ENCODE measurements at regions not wholly inside any gene's neighbourhood (a gene's known extent, or its start where the extent isn't known, plus 50 kb on each side); places are given as distances from the start of the nearest gene placed in this dataset.

- H2AK5ac ChIP-seq (ENCODE audit: low read depth, low read length): peak overlapping the region; percentile 60
- WGBS, 2 donors (ENCODE audit: extremely low coverage in 2 of 2, insufficient read length in 2 of 2, insufficient replicate concordance in 1 of 2): no CpG with 5 or more reads among the region's 13 CpGs
- peak overlapping the region; percentile 90 for H3K18ac ChIP-seq (ENCODE audit: low read length)
- H3K27me3 ChIP-seq (ENCODE audit: control insufficient read depth in 3 of 3, insufficient read depth in 3 of 3, low read depth in 1 of 3, low read length in 3 of 3): no peaks in the 10 kb centered on the region
- peak overlapping the region; percentile 95 for H2BK5ac ChIP-seq (ENCODE audit: low read length)
- peaks cover 18% of the 10 kb centered on the region for H3K79me1 ChIP-seq (ENCODE audit: low read depth, low read length)
- H2BK15ac ChIP-seq (ENCODE audit: low read length): peak overlapping the region; percentile 69
- H3K9me3 ChIP-seq (replicated peaks in 1 of 2; ENCODE audit: control insufficient read depth in 2 of 2, insufficient read depth in 1 of 2, low read depth in 1 of 2, low read length in 2 of 2): no peaks in the 10 kb centered on the region
- H2AFZ ChIP-seq (ENCODE audit: low read length): no peak overlapping the region
- H3K36me3 ChIP-seq (replicated peaks in 1 of 2; ENCODE audit: control insufficient read depth in 2 of 2, insufficient read depth in 2 of 2, low read length in 2 of 2): peaks cover 7 to 28% of the 10 kb centered on the region in 2 donors
- no peak for DNase-seq (ENCODE audit: low spot score)
- H3K27ac ChIP-seq (replicated peaks; ENCODE audit: low read length): peak overlapping the region; percentile 98
- H4K91ac ChIP-seq (ENCODE audit: low read depth, low read length, poor library complexity): no peak overlapping the region
- no peak overlapping the region for H3K9ac ChIP-seq (ENCODE audit: low read depth, low read length, poor library complexity)
- H3K4me2 ChIP-seq (ENCODE audit: insufficient read depth, low read length, poor library complexity, severe bottlenecking): peak overlapping the region; percentile 42
- H3K14ac ChIP-seq (ENCODE audit: low read length): no peak overlapping the region
- no peak overlapping the region for H4K8ac ChIP-seq (ENCODE audit: low read depth, low read length)
- no peak overlapping the region for H2BK12ac ChIP-seq (ENCODE audit: low read length)
- H3K23ac ChIP-seq (ENCODE audit: low read depth, low read length, poor library complexity): no peak overlapping the region
- peak overlapping the region; percentile 89 for H2BK120ac ChIP-seq (ENCODE audit: low read depth, low read length)
- peaks cover 41 to 43% of the 10 kb centered on the region in 2 donors for H3K4me1 ChIP-seq (ENCODE audit: control insufficient read depth in 2 of 2, insufficient read depth in 1 of 2, low read depth in 1 of 2, low read length in 2 of 2)
- peak overlapping the region in 1 of 2 donors; percentile 51 for H3K4me3 ChIP-seq (ENCODE audit: low read length in 2 of 2)
- H3K4ac ChIP-seq (ENCODE audit: low read length): no peak overlapping the region
Measured at GRCh38 chr17:77465358-77466041, 324.7 kb downstream of the SEC14L1 start.

GRCh38 chr17:77466140-77466539, 325.4 kb downstream of the SEC14L1 start:
- DNase-seq (ENCODE audit: low spot score): no peak
- Histone ChIP-seq H3K23ac (ENCODE audit: low read depth, low read length, poor library complexity) (no peak overlapping the region), H3K79me1 (ENCODE audit: low read depth, low read length) (peaks cover 18% of the 10 kb centered on the region), H2BK120ac (ENCODE audit: low read depth, low read length) (peak overlapping the region; percentile 89), H3K4ac (ENCODE audit: low read length) (no peak overlapping the region), H2BK15ac (ENCODE audit: low read length) (peak overlapping the region; percentile 69), H2AK5ac (ENCODE audit: low read depth, low read length) (peak overlapping the region; percentile 89), H3K18ac (ENCODE audit: low read length) (peak overlapping the region; percentile 98), H2AFZ (ENCODE audit: low read length) (peak overlapping the region; percentile 63), H3K27me3 (ENCODE audit: control insufficient read depth in 3 of 3, insufficient read depth in 3 of 3, low read depth in 1 of 3, low read length in 3 of 3) (no peaks in the 10 kb centered on the region), H4K91ac (ENCODE audit: low read depth, low read length, poor library complexity) (no peak overlapping the region), H3K4me1 (ENCODE audit: control insufficient read depth in 2 of 2, insufficient read depth in 1 of 2, low read depth in 1 of 2, low read length in 2 of 2) (peaks cover 45 to 49% of the 10 kb centered on the region in 2 donors), H3K4me2 (ENCODE audit: insufficient read depth, low read length, poor library complexity, severe bottlenecking) (peak overlapping the region; percentile 67), H3K9me3 (replicated peaks in 1 of 2; ENCODE audit: control insufficient read depth in 2 of 2, insufficient read depth in 1 of 2, low read depth in 1 of 2, low read length in 2 of 2) (no peaks in the 10 kb centered on the region), H3K36me3 (replicated peaks in 1 of 2; ENCODE audit: control insufficient read depth in 2 of 2, insufficient read depth in 2 of 2, low read length in 2 of 2) (peaks cover 7 to 28% of the 10 kb centered on the region in 2 donors), H3K27ac (replicated peaks; ENCODE audit: low read length) (peak overlapping the region; percentile 98), H2BK12ac (ENCODE audit: low read length) (no peak overlapping the region), H3K4me3 (ENCODE audit: low read length in 2 of 2) (peak overlapping the region; percentile 51 to 75), H3K9ac (ENCODE audit: low read depth, low read length, poor library complexity) (peak overlapping the region; percentile 83), H2BK5ac (ENCODE audit: low read length) (peak overlapping the region; percentile 95), H4K8ac (ENCODE audit: low read depth, low read length) (no peak overlapping the region), H3K14ac (ENCODE audit: low read length) (no peak overlapping the region)
- WGBS, 2 donors (ENCODE audit: extremely low coverage in 2 of 2, insufficient read length in 2 of 2, insufficient replicate concordance in 1 of 2): no CpG with 5 or more reads among the region's 13 CpGs

GRCh38 chr17:77466596-77467223, 325.9 kb downstream of the SEC14L1 start:
- H3K23ac ChIP-seq (ENCODE audit: low read depth, low read length, poor library complexity): no peak overlapping the region
- peaks cover 47 to 49% of the 10 kb centered on the region in 2 donors for H3K4me1 ChIP-seq (ENCODE audit: control insufficient read depth in 2 of 2, insufficient read depth in 1 of 2, low read depth in 1 of 2, low read length in 2 of 2)
- H3K4me3 ChIP-seq (ENCODE audit: low read length in 2 of 2): peak overlapping the region; percentile 51 to 75
- H2AK5ac ChIP-seq (ENCODE audit: low read depth, low read length): peak overlapping the region; percentile 89
- DNase-seq (ENCODE audit: low spot score): no peak
- peak overlapping the region; percentile 63 for H2AFZ ChIP-seq (ENCODE audit: low read length)
- peak overlapping the region; percentile 68 for H2BK12ac ChIP-seq (ENCODE audit: low read length)
- H4K8ac ChIP-seq (ENCODE audit: low read depth, low read length): peak overlapping the region; percentile 74
- H3K9me3 ChIP-seq (replicated peaks in 1 of 2; ENCODE audit: control insufficient read depth in 2 of 2, insufficient read depth in 1 of 2, low read depth in 1 of 2, low read length in 2 of 2): no peaks in the 10 kb centered on the region
- peak overlapping the region; percentile 95 for H2BK5ac ChIP-seq (ENCODE audit: low read length)
- peaks cover 18% of the 10 kb centered on the region for H3K79me1 ChIP-seq (ENCODE audit: low read depth, low read length)
- peak overlapping the region; percentile 11 for H2BK15ac ChIP-seq (ENCODE audit: low read length)
- H3K18ac ChIP-seq (ENCODE audit: low read length): peak overlapping the region; percentile 98
- peak overlapping the region; percentile 65 for H3K14ac ChIP-seq (ENCODE audit: low read length)
- H3K36me3 ChIP-seq (replicated peaks in 1 of 2; ENCODE audit: control insufficient read depth in 2 of 2, insufficient read depth in 2 of 2, low read length in 2 of 2): peaks cover 7 to 28% of the 10 kb centered on the region in 2 donors
- H3K27ac ChIP-seq (replicated peaks; ENCODE audit: low read length): peak overlapping the region; percentile 98
- no peaks in the 10 kb centered on the region for H3K27me3 ChIP-seq (ENCODE audit: control insufficient read depth in 3 of 3, insufficient read depth in 3 of 3, low read depth in 1 of 3, low read length in 3 of 3)
- peak overlapping the region; percentile 73 for H4K91ac ChIP-seq (ENCODE audit: low read depth, low read length, poor library complexity)
- peak overlapping the region; percentile 67 for H3K4me2 ChIP-seq (ENCODE audit: insufficient read depth, low read length, poor library complexity, severe bottlenecking)
- peak overlapping the region; percentile 13 for H3K4ac ChIP-seq (ENCODE audit: low read length)
- H3K9ac ChIP-seq (ENCODE audit: low read depth, low read length, poor library complexity): peak overlapping the region; percentile 83
- no CpG with 5 or more reads among the region's 24 CpGs for WGBS, 2 donors (ENCODE audit: extremely low coverage in 2 of 2, insufficient read length in 2 of 2, insufficient replicate concordance in 1 of 2)
- H2BK120ac ChIP-seq (ENCODE audit: low read depth, low read length): no peak overlapping the region

- Histone ChIP-seq H3K14ac (ENCODE audit: low read length) (no peak overlapping the region), H3K27ac (replicated peaks; ENCODE audit: low read length) (peak overlapping the region; percentile 34), H3K27me3 (ENCODE audit: control insufficient read depth in 3 of 3, insufficient read depth in 3 of 3, low read depth in 1 of 3, low read length in 3 of 3) (no peaks in the 10 kb centered on the region), H3K4ac (ENCODE audit: low read length) (peak overlapping the region; percentile 71), H2BK15ac (ENCODE audit: low read length) (no peak overlapping the region), H2BK120ac (ENCODE audit: low read depth, low read length) (no peak overlapping the region), H2BK12ac (ENCODE audit: low read length) (no peak overlapping the region), H3K18ac (ENCODE audit: low read length) (peak overlapping the region; percentile 98), H3K9ac (ENCODE audit: low read depth, low read length, poor library complexity) (no peak overlapping the region), H3K4me3 (ENCODE audit: low read length in 2 of 2) (no peak overlapping the region), H3K4me1 (ENCODE audit: control insufficient read depth in 2 of 2, insufficient read depth in 1 of 2, low read depth in 1 of 2, low read length in 2 of 2) (peaks cover 50 to 52% of the 10 kb centered on the region in 2 donors), H4K8ac (ENCODE audit: low read depth, low read length) (no peak overlapping the region), H3K4me2 (ENCODE audit: insufficient read depth, low read length, poor library complexity, severe bottlenecking) (no peak overlapping the region), H3K36me3 (replicated peaks in 1 of 2; ENCODE audit: control insufficient read depth in 2 of 2, insufficient read depth in 2 of 2, low read length in 2 of 2) (peaks cover 7 to 28% of the 10 kb centered on the region in 2 donors), H3K79me1 (ENCODE audit: low read depth, low read length) (peaks cover 18% of the 10 kb centered on the region), H2AK5ac (ENCODE audit: low read depth, low read length) (peak overlapping the region; percentile 89), H2AFZ (ENCODE audit: low read length) (no peak overlapping the region), H3K23ac (ENCODE audit: low read depth, low read length, poor library complexity) (no peak overlapping the region), H4K91ac (ENCODE audit: low read depth, low read length, poor library complexity) (no peak overlapping the region), H3K9me3 (replicated peaks in 1 of 2; ENCODE audit: control insufficient read depth in 2 of 2, insufficient read depth in 1 of 2, low read depth in 1 of 2, low read length in 2 of 2) (no peaks in the 10 kb centered on the region), H2BK5ac (ENCODE audit: low read length) (peak overlapping the region; percentile 95)
- WGBS, 2 donors (ENCODE audit: extremely low coverage in 2 of 2, insufficient read length in 2 of 2, insufficient replicate concordance in 1 of 2): no CpG with 5 or more reads among the region's 25 CpGs
- DNase-seq (ENCODE audit: low spot score): no peak
Measured at GRCh38 chr17:77467521-77467920, 326.8 kb downstream of the SEC14L1 start.
